ENCODE measurements at regions not wholly inside any gene's neighbourhood (a gene's known extent, or its start where the extent isn't known, plus 50 kb on each side); places are given as distances from the start of the nearest gene placed in this dataset.
"Not testable (repeated sequence)": the region's sequence is repeated elsewhere in the genome, so short reads cannot be mapped to it uniquely, and the experiment has no call there.

- no peak for TF ChIP-seq CTCF (IDR thresholded peaks at IDR 0.05; ENCODE audit: low read depth, low read length, missing control alignments)
- no peak overlapping the region for H3K4me3 ChIP-seq (replicated peaks; ENCODE audit: low read depth, low read length)
- DNase-seq (ENCODE audit: extremely low read depth, low read depth): no peak
These were observed 1462.9 kb downstream of the SUCLG1 start for GRCh38 chr2:82996217-82996616.

- no peak for DNase-seq (ENCODE audit: extremely low read depth, low read depth)
- TF ChIP-seq CTCF (IDR thresholded peaks at IDR 0.05; ENCODE audit: low read depth, low read length, missing control alignments): no peak
- H3K4me3 ChIP-seq (replicated peaks; ENCODE audit: low read depth, low read length): no peak overlapping the region
These were observed 1464.9 kb downstream of the SUCLG1 start for GRCh38 chr2:82994151-82994550.

GRCh38 chr2:82993609-82994008 lies 1465.5 kb downstream of the SUCLG1 start:
- no peak overlapping the region for H3K4me3 ChIP-seq (replicated peaks; ENCODE audit: low read depth, low read length)
- TF ChIP-seq CTCF (IDR thresholded peaks at IDR 0.05; ENCODE audit: low read depth, low read length, missing control alignments): no peak
- DNase-seq (ENCODE audit: extremely low read depth, low read depth): no peak

GRCh38 chr2:82992968-82993367 lies 1466.1 kb downstream of the SUCLG1 start:
- TF ChIP-seq CTCF (IDR thresholded peaks at IDR 0.05; ENCODE audit: low read depth, low read length, missing control alignments): no peak
- H3K4me3 ChIP-seq (replicated peaks; ENCODE audit: low read depth, low read length): no peak overlapping the region
- DNase-seq (ENCODE audit: extremely low read depth, low read depth): no peak

- H3K4me3 ChIP-seq (replicated peaks; ENCODE audit: low read depth, low read length); DNase-seq (ENCODE audit: extremely low read depth, low read depth): not testable (repeated sequence)
These were observed 1471.4 kb downstream of the SUCLG1 start for GRCh38 chr2:82987706-82988105.

GRCh38 chr2:82986899-82987298 lies 1472.2 kb downstream of the SUCLG1 start:
- no peak for TF ChIP-seq CTCF (IDR thresholded peaks at IDR 0.05; ENCODE audit: low read depth, low read length, missing control alignments)
- DNase-seq (ENCODE audit: extremely low read depth, low read depth): no peak
- no peak overlapping the region for H3K4me3 ChIP-seq (replicated peaks; ENCODE audit: low read depth, low read length)

GRCh38 chr2:82985572-82986197 lies 1473.4 kb downstream of the SUCLG1 start:
- H3K4me3 ChIP-seq (replicated peaks; ENCODE audit: low read depth, low read length): no peak overlapping the region
- no peak for TF ChIP-seq CTCF (IDR thresholded peaks at IDR 0.05; ENCODE audit: low read depth, low read length, missing control alignments)
- DNase-seq (ENCODE audit: extremely low read depth, low read depth): no peak
